Activated CD8-positive, alpha-beta memory T cell treated with anti-CD3 and anti-CD28 coated beads, Interleukin-2, amount 10 ng/mL, durations not matched to agents 7 days and 5 days (primary cell): ENCODE measurements at regions not wholly inside any gene's neighbourhood (a gene's known extent, or its start where the extent isn't known, plus 50 kb on each side); places are given as distances from the start of the nearest gene placed in this dataset.

Source experiments
- ATAC-seq: fragments of 150-1000 bp; cut with Tn5 transposase; one replicate; pipeline ENCODE4 v1.10.0; 2021; ENCODE audit warnings: moderate library complexity
- CTCF ChIA-PET: fragments of 350-600 bp; sonication (Branson Sonifier 250); formaldehyde crosslinking; loops from one replicate; lab custom pipeline; 2021; ENCODE audit warnings: antibody characterized with exemption; lab: Charles Lee
- DNase-seq: peaks from one replicate; pipeline ENCODE4 v3.0.0-alpha.2; 2020
- H3K27ac Mint-ChIP-seq: one replicate; pipeline ENCODE4 v1.8.0; 2021; ENCODE audit warnings: mild to moderate bottlenecking, mixed read lengths
- H3K27me3 Mint-ChIP-seq: one replicate; pipeline ENCODE4 v1.8.0; 2021; ENCODE audit warnings: mixed read lengths
- H3K36me3 Mint-ChIP-seq: one replicate; pipeline ENCODE4 v1.8.0; 2021; ENCODE audit warnings: mild to moderate bottlenecking, mixed read lengths
- H3K4me1 Mint-ChIP-seq: one replicate; pipeline ENCODE4 v1.8.0; 2021; ENCODE audit warnings: mixed read lengths
- H3K4me3 Mint-ChIP-seq: one replicate; pipeline ENCODE4 v1.8.0; 2021; ENCODE audit warnings: mild to moderate bottlenecking, moderate library complexity, mixed read lengths
- H3K9me3 Mint-ChIP-seq: one replicate; pipeline ENCODE4 v1.8.0; 2022; ENCODE audit warnings: low read depth, mixed read lengths

GRCh38 chr6:125480571-125480970, 178.8 kb upstream of the HDDC2 start:
- no peaks in the 10 kb centered on the region for H3K36me3 Mint-ChIP-seq
- no peaks in the 10 kb centered on the region for H3K9me3 Mint-ChIP-seq
- ATAC-seq (no peak), DNase-seq (no peak)
- H3K4me1 Mint-ChIP-seq = no peaks in the 10 kb centered on the region
- no peak overlapping the region for H3K27ac Mint-ChIP-seq
- no peak overlapping the region for H3K4me3 Mint-ChIP-seq
- CTCF ChIA-PET = no interaction called here
- H3K27me3 Mint-ChIP-seq = peaks cover 2% of the 10 kb centered on the region

- DNase-seq = no peak
- Mint-ChIP-seq H3K9me3 (no peaks in the 10 kb centered on the region), H3K27me3 (peaks cover 2% of the 10 kb centered on the region), H3K4me3 (no peak overlapping the region), H3K27ac (no peak overlapping the region), H3K36me3 (no peaks in the 10 kb centered on the region), H3K4me1 (no peaks in the 10 kb centered on the region)
- CTCF ChIA-PET = no interaction called here
- ATAC-seq = no peak
Measured at GRCh38 chr6:125481056-125481455, 179.3 kb upstream of the HDDC2 start.

GRCh38 chr6:125485757-125486156, 184.0 kb upstream of the HDDC2 start:
- ATAC-seq (no peak), DNase-seq (no peak)
- no peaks in the 10 kb centered on the region for H3K4me1 Mint-ChIP-seq
- H3K36me3 Mint-ChIP-seq = no peaks in the 10 kb centered on the region
- CTCF ChIA-PET = no interaction called here
- peaks cover 2% of the 10 kb centered on the region for H3K27me3 Mint-ChIP-seq
- H3K9me3 Mint-ChIP-seq = no peaks in the 10 kb centered on the region
- H3K27ac Mint-ChIP-seq = no peak overlapping the region
- H3K4me3 Mint-ChIP-seq = no peak overlapping the region

- H3K27me3 Mint-ChIP-seq = peaks cover 5% of the 10 kb centered on the region
- CTCF ChIA-PET = no interaction called here
- H3K27ac Mint-ChIP-seq = no peak overlapping the region
- no peaks in the 10 kb centered on the region for H3K36me3 Mint-ChIP-seq
- H3K9me3 Mint-ChIP-seq = no peaks in the 10 kb centered on the region
- no peak overlapping the region for H3K4me3 Mint-ChIP-seq
- DNase-seq = no peak
- no peak for ATAC-seq
- no peaks in the 10 kb centered on the region for H3K4me1 Mint-ChIP-seq
Measured at GRCh38 chr6:125486881-125487280, 185.1 kb upstream of the HDDC2 start.

GRCh38 chr6:125489579-125490285, 188.0 kb upstream of the HDDC2 start:
- CTCF ChIA-PET = no interaction called here
- H3K36me3 Mint-ChIP-seq = no peaks in the 10 kb centered on the region
- no peak overlapping the region for H3K4me3 Mint-ChIP-seq
- H3K27me3 Mint-ChIP-seq = peaks cover 7% of the 10 kb centered on the region
- DNase-seq (no peak), ATAC-seq (no peak)
- no peaks in the 10 kb centered on the region for H3K9me3 Mint-ChIP-seq
- no peak overlapping the region for H3K27ac Mint-ChIP-seq
- H3K4me1 Mint-ChIP-seq = no peaks in the 10 kb centered on the region

GRCh38 chr6:125491860-125492618, 190.3 kb upstream of the HDDC2 start:
- no peaks in the 10 kb centered on the region for H3K4me1 Mint-ChIP-seq
- no peaks in the 10 kb centered on the region for H3K9me3 Mint-ChIP-seq
- H3K36me3 Mint-ChIP-seq = no peaks in the 10 kb centered on the region
- DNase-seq (no peak), ATAC-seq (no peak)
- CTCF ChIA-PET = no interaction called here
- peaks cover 7% of the 10 kb centered on the region for H3K27me3 Mint-ChIP-seq
- no peak overlapping the region for H3K27ac Mint-ChIP-seq
- no peak overlapping the region for H3K4me3 Mint-ChIP-seq

GRCh38 chr6:125498606-125499005, 196.8 kb upstream of the HDDC2 start:
- ATAC-seq (no peak), DNase-seq (no peak)
- Mint-ChIP-seq H3K27me3 (peaks cover 7% of the 10 kb centered on the region), H3K4me3 (no peak overlapping the region), H3K27ac (no peak overlapping the region), H3K36me3 (no peaks in the 10 kb centered on the region), H3K9me3 (no peaks in the 10 kb centered on the region), H3K4me1 (no peaks in the 10 kb centered on the region)
- CTCF ChIA-PET = no interaction called here

GRCh38 chr6:125499535-125499934, 197.8 kb upstream of the HDDC2 start:
- no peak overlapping the region for H3K27ac Mint-ChIP-seq
- H3K4me1 Mint-ChIP-seq = no peaks in the 10 kb centered on the region
- ATAC-seq (no peak), DNase-seq (no peak)
- no peaks in the 10 kb centered on the region for H3K36me3 Mint-ChIP-seq
- peaks cover 12% of the 10 kb centered on the region for H3K27me3 Mint-ChIP-seq
- H3K4me3 Mint-ChIP-seq = no peak overlapping the region
- CTCF ChIA-PET = no interaction called here
- H3K9me3 Mint-ChIP-seq = no peaks in the 10 kb centered on the region

- Mint-ChIP-seq H3K4me3 (no peak overlapping the region), H3K4me1 (no peaks in the 10 kb centered on the region), H3K36me3 (no peaks in the 10 kb centered on the region), H3K9me3 (no peaks in the 10 kb centered on the region), H3K27ac (no peak overlapping the region), H3K27me3 (peaks cover 15% of the 10 kb centered on the region)
- CTCF ChIA-PET = interaction anchor here (0.9 kb wide), 1 partner anchor 10 kb away, joined by 3 read pairs; no protein-coding TSS in a partner anchor
- ATAC-seq (no peak), DNase-seq (no peak)
Measured at GRCh38 chr6:125503181-125503580, 201.4 kb upstream of the HDDC2 start.

GRCh38 chr6:125507987-125508655, 206.4 kb upstream of the HDDC2 start:
- no peak overlapping the region for H3K27ac Mint-ChIP-seq
- H3K9me3 Mint-ChIP-seq = no peaks in the 10 kb centered on the region
- H3K4me3 Mint-ChIP-seq = no peak overlapping the region
- H3K4me1 Mint-ChIP-seq = no peaks in the 10 kb centered on the region
- no peak for ATAC-seq
- no peaks in the 10 kb centered on the region for H3K36me3 Mint-ChIP-seq
- no peak for DNase-seq
- CTCF ChIA-PET = no interaction called here
- H3K27me3 Mint-ChIP-seq = peaks cover 12% of the 10 kb centered on the region

GRCh38 chr6:125508793-125509192, 207.0 kb upstream of the HDDC2 start:
- ATAC-seq (no peak), DNase-seq (no peak)
- Mint-ChIP-seq H3K4me1 (no peaks in the 10 kb centered on the region), H3K9me3 (no peaks in the 10 kb centered on the region), H3K27me3 (peaks cover 13% of the 10 kb centered on the region), H3K4me3 (no peak overlapping the region), H3K36me3 (no peaks in the 10 kb centered on the region), H3K27ac (no peak overlapping the region)
- CTCF ChIA-PET = no interaction called here

- no peaks in the 10 kb centered on the region for H3K9me3 Mint-ChIP-seq
- peaks cover 8% of the 10 kb centered on the region for H3K27me3 Mint-ChIP-seq
- H3K4me3 Mint-ChIP-seq = no peak overlapping the region
- DNase-seq (no peak), ATAC-seq (no peak)
- H3K27ac Mint-ChIP-seq = no peak overlapping the region
- no peaks in the 10 kb centered on the region for H3K4me1 Mint-ChIP-seq
- H3K36me3 Mint-ChIP-seq = no peaks in the 10 kb centered on the region
- CTCF ChIA-PET = no interaction called here
Measured at GRCh38 chr6:125509477-125509876, 207.7 kb upstream of the HDDC2 start.

GRCh38 chr6:125510405-125510804, 208.6 kb upstream of the HDDC2 start:
- ATAC-seq (no peak), DNase-seq (no peak)
- Mint-ChIP-seq H3K4me1 (no peaks in the 10 kb centered on the region), H3K27ac (no peak overlapping the region), H3K4me3 (no peak overlapping the region), H3K9me3 (no peaks in the 10 kb centered on the region), H3K36me3 (no peaks in the 10 kb centered on the region), H3K27me3 (peaks cover 12% of the 10 kb centered on the region)
- CTCF ChIA-PET = no interaction called here
